OCI-LY7 (cell line): ENCODE measurements at regions not wholly inside any gene's neighbourhood (a gene's known extent, or its start where the extent isn't known, plus 50 kb on each side); places are given as distances from the start of the nearest gene placed in this dataset.

Experiments
- BruUV-seq: library from RNA; stranded (reverse); fragments of 400-500 nt; replicated peaks from 2 replicates; lab custom pipeline; 2021; lab: Mats Ljungman, UMichigan
- CTCF ChIA-PET: fragments of 300-600 bp; sonication (Branson Sonifier 250); formaldehyde crosslinking; loops from one replicate; lab custom pipeline; 2022; ENCODE audit warnings: antibody characterized with exemption; ENCODE audit not compliant: unreplicated experiment; lab: Charles Lee
- POLR2A ChIA-PET: fragments of 300-600 bp; sonication (Branson Sonifier 250); formaldehyde crosslinking; loops from one replicate; lab custom pipeline; 2022; ENCODE audit warnings: antibody characterized with exemption; lab: Charles Lee
- DNase-seq: peaks from one replicate; pipeline ENCODE4 v3.0.0-alpha.2; 2015; ENCODE audit warnings: low spot score
- H2AFZ ChIP-seq: fragments of 200-600 bp; sonication (generic), shearing (Covaris generic); 2 replicates; pipeline ENCODE4 v1.6.1; 2014; ENCODE audit warnings: mild to moderate bottlenecking, antibody characterized with exemption, low read length, moderate library complexity
- H3K27ac ChIP-seq: fragments of 200-600 bp; sonication (generic); 2 replicates; pipeline ENCODE4 v1.5.1; 2014; ENCODE audit warnings: mixed run types, low read depth, mild to moderate bottlenecking, moderate library complexity, low read length, inconsistent platforms; ENCODE audit not compliant: poor library complexity, severe bottlenecking
- H3K36me3 ChIP-seq: fragments of 200-600 bp; sonication (generic); 2 replicates; pipeline ENCODE4 v1.6.1; 2014; ENCODE audit warnings: mild to moderate bottlenecking, antibody characterized with exemption, low read length, moderate library complexity, mixed read lengths; ENCODE audit not compliant: insufficient read depth
- H3K4me1 ChIP-seq: fragments of 200-600 bp; sonication (generic); 2 replicates; pipeline ENCODE4 v1.5.1; 2014; ENCODE audit warnings: mild to moderate bottlenecking, low read length; ENCODE audit not compliant: insufficient read depth, poor library complexity, severe bottlenecking
- H3K4me2 ChIP-seq: fragments of 200-600 bp; sonication (generic); 2 replicates; pipeline ENCODE4 v1.6.1; 2014; ENCODE audit warnings: mild to moderate bottlenecking, low read length
- H3K4me3 ChIP-seq: fragments of 200-600 bp; sonication (generic); 2 replicates; pipeline ENCODE4 v1.5.1; 2014; ENCODE audit warnings: mild to moderate bottlenecking, low read depth, low read length; ENCODE audit not compliant: poor library complexity, severe bottlenecking
- H3K79me2 ChIP-seq: fragments of 200-600 bp; sonication (generic); 2 replicates; pipeline ENCODE4 v1.6.1; 2016; ENCODE audit warnings: low read depth, mild to moderate bottlenecking, low read length, moderate library complexity, mixed read lengths; ENCODE audit not compliant: insufficient read depth
- H3K9me2 ChIP-seq: fragments of 200-600 bp; sonication (generic); 2 replicates; pipeline ENCODE4 v1.6.1; 2016; ENCODE audit warnings: mild to moderate bottlenecking, low read length, mixed read lengths; ENCODE audit not compliant: insufficient read depth
- H3K9me3 ChIP-seq: fragments of 200-600 bp; sonication (generic); 2 replicates; pipeline ENCODE4 v1.6.1; 2014; ENCODE audit warnings: mild to moderate bottlenecking, mixed run types, low read length, mixed read lengths
- H4K20me1 ChIP-seq: fragments of 200-600 bp; sonication (generic); 2 replicates; pipeline ENCODE4 v1.6.1; 2014; ENCODE audit warnings: mild to moderate bottlenecking, antibody characterized with exemption, low read length, moderate library complexity, mixed read lengths; ENCODE audit not compliant: insufficient read depth
- CTCF ChIP-seq: fragments of 200-600 bp; sonication (generic); conservative IDR thresholded peaks from 2 replicates; pipeline ENCODE4 v1.5.1; 2014; ENCODE audit warnings: mild to moderate bottlenecking, antibody characterized with exemption, low read length, moderate library complexity, mixed read lengths
- EZH2phosphoT487 ChIP-seq: fragments of 200-600 bp; sonication (generic); IDR thresholded peaks from 2 replicates; pipeline ENCODE4 v1.6.1; 2018; ENCODE audit warnings: low read depth, borderline replicate concordance, mild to moderate bottlenecking, mixed run types, antibody characterized with exemption, low read length, moderate library complexity, mixed read lengths
- intact Hi-C: fragments of 100-400 bp; cut with micrococcal nuclease; formaldehyde crosslinking; loops from one replicate; pipeline ENCODE4 v1.10.0; 2022; ENCODE audit not compliant: unreplicated experiment

- H2AFZ ChIP-seq = no peak overlapping the region
- no peaks in the 10 kb centered on the region for H3K9me3 ChIP-seq
- H3K4me1 ChIP-seq = no peaks in the 10 kb centered on the region
- POLR2A ChIA-PET = no interaction called here
- no peak overlapping the region for H3K27ac ChIP-seq
- no peak for TF ChIP-seq EZH2phosphoT487
- no peak for TF ChIP-seq CTCF
- intact Hi-C loops = no loop called here
- no peak overlapping the region for H3K4me3 ChIP-seq
- H3K9me2 ChIP-seq = no peaks in the 10 kb centered on the region
- H3K36me3 ChIP-seq = no peaks in the 10 kb centered on the region
- H4K20me1 ChIP-seq = no peaks in the 10 kb centered on the region
- no peak overlapping the region for H3K4me2 ChIP-seq
- CTCF ChIA-PET = no interaction called here
- no TSS peak for BruUV-seq
- H3K79me2 ChIP-seq = no peaks in the 10 kb centered on the region
- DNase-seq = no peak
Observed at GRCh38 chr9:100890321-100890720, 138.2 kb upstream of the PLPPR1 start.

GRCh38 chr9:100911273-100911672, 117.3 kb upstream of the PLPPR1 start:
- Histone ChIP-seq H3K79me2 (no peaks in the 10 kb centered on the region), H2AFZ (no peak overlapping the region), H3K9me3 (no peaks in the 10 kb centered on the region), H4K20me1 (no peaks in the 10 kb centered on the region), H3K4me3 (no peak overlapping the region), H3K36me3 (no peaks in the 10 kb centered on the region), H3K27ac (no peak overlapping the region), H3K4me1 (no peaks in the 10 kb centered on the region), H3K4me2 (no peak overlapping the region), H3K9me2 (no peaks in the 10 kb centered on the region)
- intact Hi-C loops = no loop called here
- no peak for TF ChIP-seq CTCF
- TF ChIP-seq EZH2phosphoT487 = no peak
- ChIA-PET CTCF (no interaction called here), POLR2A (interaction anchor here (0.5 kb wide), 2 partner anchors 39 to 926 kb away, joined by 3 read pairs; no protein-coding TSS in a partner anchor)
- BruUV-seq = no TSS peak
- no peak for DNase-seq

- intact Hi-C loops = no loop called here
- H3K36me3 ChIP-seq = no peaks in the 10 kb centered on the region
- no peak overlapping the region for H3K4me3 ChIP-seq
- H3K27ac ChIP-seq = no peak overlapping the region
- no TSS peak for BruUV-seq
- no peak overlapping the region for H3K4me2 ChIP-seq
- TF ChIP-seq CTCF (no peak), EZH2phosphoT487 (no peak)
- no peaks in the 10 kb centered on the region for H3K4me1 ChIP-seq
- H3K9me2 ChIP-seq = no peaks in the 10 kb centered on the region
- ChIA-PET POLR2A (interaction anchor here (0.7 kb wide), 1 partner anchor 178 kb away, joined by 3 read pairs; no protein-coding TSS in a partner anchor), CTCF (no interaction called here)
- no peak overlapping the region for H2AFZ ChIP-seq
- no peaks in the 10 kb centered on the region for H3K9me3 ChIP-seq
- no peak for DNase-seq
- no peaks in the 10 kb centered on the region for H4K20me1 ChIP-seq
- H3K79me2 ChIP-seq = no peaks in the 10 kb centered on the region
Observed at GRCh38 chr9:100913257-100913656, 115.3 kb upstream of the PLPPR1 start.
